AG04450 (cell line): ENCODE measurements at regions not wholly inside any gene's neighbourhood (a gene's known extent, or its start where the extent isn't known, plus 50 kb on each side); places are given as distances from the start of the nearest gene placed in this dataset.

ENCODE experiments used
- CTCF ChIA-PET: fragments of 300-600, 350-600 bp; formaldehyde crosslinking; extraction: SDS; loops from one replicate; lab custom pipeline; 2022; ENCODE audit warnings: antibody characterized with exemption, inconsistent platforms; lab: Charles Lee
- POLR2A ChIA-PET: fragments of 350-600 bp; formaldehyde crosslinking; extraction: SDS; loops from one replicate; lab custom pipeline; 2021; ENCODE audit warnings: antibody characterized with exemption, inconsistent platforms; lab: Yijun Ruan, JAX
- DNase-seq: peaks from one replicate; pipeline ENCODE4 v3.0.0-alpha.2; 2011; ENCODE audit warnings: low read depth, low spot score
- H3K27ac ChIP-seq: one replicate; pipeline ENCODE4 v1.5.1; 2012; ENCODE audit warnings: low read depth, low read length, control low read depth
- H3K27me3 ChIP-seq: one replicate; pipeline ENCODE4 v1.6.0; 2012; ENCODE audit warnings: low read length; ENCODE audit not compliant: control insufficient read depth, insufficient read depth
- H3K4me3 ChIP-seq: 2 replicates; pipeline ENCODE4 v1.5.1; 2011; ENCODE audit warnings: mild to moderate bottlenecking, low read depth, low read length, control low read depth
- H3K9me3 ChIP-seq: 2 replicates; pipeline ENCODE4 v1.5.1; 2012; ENCODE audit warnings: low read length; ENCODE audit not compliant: control insufficient read depth, insufficient read depth
- CTCF ChIP-seq: IDR thresholded peaks from 2 replicates; pipeline ENCODE4 v1.5.1; 2011; ENCODE audit warnings: low read depth, low read length, control low read depth, inconsistent platforms

GRCh38 chr12:90489141-90489540 is 465.8 kb downstream of the CCER1 start:
- DNase-seq = no peak

GRCh38 chr12:90485560-90485959 is 469.4 kb downstream of the CCER1 start:
- no peaks in the 10 kb centered on the region for H3K27me3 ChIP-seq
- ChIA-PET CTCF (no interaction called here), POLR2A (no interaction called here)

More at GRCh38 chr12:90489141-90489540, 465.8 kb downstream of the CCER1 start:
- ChIA-PET CTCF (no interaction called here), POLR2A (no interaction called here)
- no peaks in the 10 kb centered on the region for H3K27me3 ChIP-seq
- H3K9me3 ChIP-seq = peaks cover 10% of the 10 kb centered on the region; the same call in 1 of the 2 replicates
- no peak overlapping the region for H3K27ac ChIP-seq
- TF ChIP-seq CTCF = no peak
- H3K4me3 ChIP-seq = no peak overlapping the region

GRCh38 chr12:90484094-90484493 is 470.9 kb downstream of the CCER1 start:
- CTCF ChIA-PET = no interaction called here

More at GRCh38 chr12:90485560-90485959, 469.4 kb downstream of the CCER1 start:
- Histone ChIP-seq H3K9me3 (peaks cover 3% of the 10 kb centered on the region; the same call in 1 of the 2 replicates), H3K4me3 (no peak overlapping the region), H3K27ac (no peak overlapping the region)
- no peak for TF ChIP-seq CTCF
- no peak for DNase-seq

GRCh38 chr12:90481748-90482147 is 473.2 kb downstream of the CCER1 start:
- DNase-seq = no peak
- no peak overlapping the region for H3K27ac ChIP-seq
- POLR2A ChIA-PET = no interaction called here

More at GRCh38 chr12:90484094-90484493, 470.9 kb downstream of the CCER1 start:
- DNase-seq = no peak
- Histone ChIP-seq H3K27me3 (no peaks in the 10 kb centered on the region), H3K27ac (no peak overlapping the region), H3K4me3 (no peak overlapping the region), H3K9me3 (no peaks in the 10 kb centered on the region)
- TF ChIP-seq CTCF = no peak
- POLR2A ChIA-PET = no interaction called here

GRCh38 chr12:90479237-90479636 is 475.7 kb downstream of the CCER1 start:
- POLR2A ChIA-PET = no interaction called here
- no peak for DNase-seq
- CTCF ChIA-PET = no interaction called here
- no peaks in the 10 kb centered on the region for H3K9me3 ChIP-seq
- H3K4me3 ChIP-seq = no peak overlapping the region
- no peaks in the 10 kb centered on the region for H3K27me3 ChIP-seq
- no peak overlapping the region for H3K27ac ChIP-seq
- no peak for TF ChIP-seq CTCF

More at GRCh38 chr12:90481748-90482147, 473.2 kb downstream of the CCER1 start:
- H3K27me3 ChIP-seq = no peaks in the 10 kb centered on the region
- CTCF ChIA-PET = no interaction called here
- H3K9me3 ChIP-seq = no peaks in the 10 kb centered on the region
- H3K4me3 ChIP-seq = no peak overlapping the region
- no peak for TF ChIP-seq CTCF
